Spleen (tissue), 11 donors: ENCODE measurements at regions not wholly inside any gene's neighbourhood (a gene's known extent, or its start where the extent isn't known, plus 50 kb on each side); places are given as distances from the start of the nearest gene placed in this dataset.

Experiments
- DNase-seq: peaks from one replicate; pipeline ENCODE4 v3.0.0-alpha.2; 2020
- H3K27ac ChIP-seq, 8 donors: fragments of 200-600 bp; sonication (generic) in 7 of 8; 1 replicate in 4 of 8; 2 replicates in 4 of 8; pipeline versions ENCODE4 v1.5.0 to v1.8.0; 2016 to 2021; ENCODE audit warnings: inconsistent platforms in 4 of 8, mild to moderate bottlenecking in 4 of 8, moderate library complexity in 1 of 8
- H3K27me3 ChIP-seq, 7 donors: fragments of 200-600 bp; sonication (generic) in 6 of 7; replicated peaks in 1 of 7; 1 replicate in 4 of 7; 2 replicates in 3 of 7; pipeline versions ENCODE4 v1.5.0 to v1.8.0; 2016 to 2021; ENCODE audit warnings: inconsistent platforms in 3 of 7, mild to moderate bottlenecking in 1 of 7
- H3K36me3 ChIP-seq, 6 donors: fragments of 200-600 bp; sonication (generic) in 5 of 6; 1 replicate in 4 of 6; 2 replicates in 2 of 6; pipeline versions ENCODE4 v1.5.0 to v1.8.0; 2016 to 2021; ENCODE audit warnings: inconsistent platforms in 2 of 6
- H3K4me1 ChIP-seq, 6 donors: fragments of 200-600 bp; sonication (generic) in 5 of 6; 1 replicate in 3 of 6; 2 replicates in 3 of 6; pipeline versions ENCODE4 v1.5.0 to v1.8.0; 2016 to 2021; ENCODE audit warnings: inconsistent platforms in 3 of 6
- H3K4me3 ChIP-seq, 8 donors: fragments of 200-600 bp; sonication (generic) in 7 of 8; 1 replicate in 4 of 8; 2 replicates in 4 of 8; pipeline versions ENCODE4 v1.5.0 to v1.8.0; 2016 to 2021; ENCODE audit warnings: inconsistent platforms in 4 of 8, mild to moderate bottlenecking in 4 of 8, moderate library complexity in 2 of 8
- H3K9me3 ChIP-seq, 8 donors: fragments of 200-600 bp; sonication (generic) in 7 of 8; 1 replicate in 4 of 8; 2 replicates in 4 of 8; pipeline versions ENCODE4 v1.5.0 to v1.8.0; 2016 to 2021; ENCODE audit warnings: inconsistent platforms in 4 of 8
- CTCF ChIP-seq, 11 experiments: fragments of 200-600 bp in 7 of 11; fragments of 450-650 bp in 4 of 11; sonication (generic) in 4 of 11; IDR thresholded peaks in 8 of 11; conservative IDR thresholded peaks in 3 of 11; 1 replicate in 7 of 11; 2 replicates in 4 of 11; pipeline versions ENCODE4 v1.4.0 to v1.8.0; 2016 to 2021; ENCODE audit warnings: antibody characterized with exemption in 11 of 11, inconsistent platforms in 4 of 11, mild to moderate bottlenecking in 1 of 11
- POLR2A ChIP-seq, 3 donors: fragments of 450-650 bp; IDR thresholded peaks; one replicate each; pipeline ENCODE4 v1.5.1; 2017; ENCODE audit warnings: antibody characterized with exemption in 3 of 3, mild to moderate bottlenecking in 1 of 3
- POLR2AphosphoS5 ChIP-seq, 3 donors: sonication (generic); formaldehyde crosslinking; IDR thresholded peaks; one replicate each; pipeline ENCODE4 v1.5.1; 2017; ENCODE audit warnings: antibody characterized with exemption in 3 of 3
- WGBS, 5 donors: extraction: QIAGEN DNeasy Blood & Tissue Kit in 3 of 5; methylation state at CpG; one replicate each; pipeline versions ENCODE4 v1.1.5 to v1.1.7; 2013 to 2018; 5-methylcytosine and 5-hydroxymethylcytosine counted together
- intact Hi-C: fragments of 100-400 bp; cut with DNase I; formaldehyde crosslinking; loops from one replicate; pipeline ENCODE4 v1.15.0; 2023; ENCODE audit warnings: low total_unique reads
- donor health status: healthy with polysubstance abuse.
- donor health status: DM: no; HTN: no; CAD: no; lungs with moderate emphysema.
- donor health status: DM: no; HTN: no; CAD: no.
- donor health status: Bipolar disorder and iron deficiency.
- donor health status: healthy.
- donor health status: DM: no; HTN: no; CAD: no.
- donor health status: DM: yes; HTN: yes; CAD: no.

GRCh38 chr12:77294016-77294415 is 228.6 kb upstream of the E2F7 start:
- Histone ChIP-seq H3K27ac (no peak overlapping the region), H3K4me3 (no peak overlapping the region), H3K27me3 (no peaks in the 10 kb centered on the region), H3K9me3 (peaks cover 0 to 5% (median 0%) of the 10 kb centered on the region in 8 donors), H3K4me1 (no peaks in the 10 kb centered on the region), H3K36me3 (no peaks in the 10 kb centered on the region)
- no peak for DNase-seq
- TF ChIP-seq POLR2A (IDR thresholded peaks at IDR 0.05), result no peak
- TF ChIP-seq POLR2AphosphoS5 (IDR thresholded peaks at IDR 0.05), result no peak
- TF ChIP-seq CTCF (IDR thresholded peaks at IDR 0.05 in 8 of 11, conservative IDR thresholded peaks at IDR 0.05 in 3 of 11), result no peak
- 74 to 88% (median 81%) methylated on average over 1 of the region's 1 CpG for WGBS, 5 donors
- intact Hi-C loops, result no loop called here

GRCh38 chr12:77274926-77275325 is 209.6 kb upstream of the E2F7 start:
- H3K36me3 ChIP-seq, result no peaks in the 10 kb centered on the region
- intact Hi-C loops, result no loop called here
- H3K9me3 ChIP-seq, result no peaks in the 10 kb centered on the region
- 75 to 97% (median 77%) methylated on average over 1 of the region's 1 CpG for WGBS, 5 donors
- H3K27me3 ChIP-seq, result no peaks in the 10 kb centered on the region
- DNase-seq, result no peak
- H3K4me1 ChIP-seq, result no peaks in the 10 kb centered on the region
- no peak overlapping the region for H3K4me3 ChIP-seq
- no peak overlapping the region for H3K27ac ChIP-seq
- TF ChIP-seq CTCF (IDR thresholded peaks at IDR 0.05 in 8 of 11, conservative IDR thresholded peaks at IDR 0.05 in 3 of 11), result no peak
- TF ChIP-seq POLR2A (IDR thresholded peaks at IDR 0.05), result no peak

GRCh38 chr12:77273898-77274297 is 208.5 kb upstream of the E2F7 start:
- Histone ChIP-seq H3K4me1 (no peaks in the 10 kb centered on the region), H3K27ac (no peak overlapping the region), H3K9me3 (no peaks in the 10 kb centered on the region), H3K4me3 (no peak overlapping the region), H3K27me3 (no peaks in the 10 kb centered on the region), H3K36me3 (no peaks in the 10 kb centered on the region)
- DNase-seq, result no peak
- WGBS, 5 donors, result 43 to 82% (median 66%) methylated on average over 1 of the region's 1 CpG
- intact Hi-C loops, result no loop called here
- TF ChIP-seq POLR2AphosphoS5 (IDR thresholded peaks at IDR 0.05) (no peak), CTCF (IDR thresholded peaks at IDR 0.05 in 8 of 11, conservative IDR thresholded peaks at IDR 0.05 in 3 of 11) (no peak), POLR2A (IDR thresholded peaks at IDR 0.05) (no peak)

- peaks cover 0 to 11% (median 0%) of the 10 kb centered on the region in 8 donors for H3K9me3 ChIP-seq
- H3K27ac ChIP-seq, result no peak overlapping the region
- TF ChIP-seq POLR2A (IDR thresholded peaks at IDR 0.05) (no peak), CTCF (IDR thresholded peaks at IDR 0.05 in 8 of 11, conservative IDR thresholded peaks at IDR 0.05 in 3 of 11) (no peak), POLR2AphosphoS5 (IDR thresholded peaks at IDR 0.05) (no peak)
- 64 to 79% (median 69%) methylated on average over 1 of the region's 1 CpG for WGBS, 5 donors
- DNase-seq, result no peak
- H3K27me3 ChIP-seq, result no peaks in the 10 kb centered on the region
- H3K36me3 ChIP-seq, result no peaks in the 10 kb centered on the region
- no peak overlapping the region for H3K4me3 ChIP-seq
- intact Hi-C loops, result no loop called here
- H3K4me1 ChIP-seq, result no peaks in the 10 kb centered on the region
These were observed 191.6 kb upstream of the E2F7 start for GRCh38 chr12:77256956-77257355.
